ENCODE measurements at regions not wholly inside any gene's neighbourhood (a gene's known extent, or its start where the extent isn't known, plus 50 kb on each side); places are given as distances from the start of the nearest gene placed in this dataset.

GRCh38 chr2:129763966-129764365 lies 215.5 kb upstream of the RAB6C start:
- no peak for TF ChIP-seq CTCF (IDR thresholded peaks at IDR 0.05; ENCODE audit: low read depth, low read length)
- no peak for TF ChIP-seq EZH2phosphoT487 (IDR thresholded peaks at IDR 0.05; ENCODE audit: low read depth)
